GM19455 (cell line): ENCODE measurements at regions not wholly inside any gene's neighbourhood (a gene's known extent, or its start where the extent isn't known, plus 50 kb on each side); places are given as distances from the start of the nearest gene placed in this dataset.
"Not testable (repeated sequence)": the region's sequence is repeated elsewhere in the genome, so short reads cannot be mapped to it uniquely, and the experiment has no call there.

ENCODE experiments used
- ATAC-seq: cut with Tn5 transposase; IDR thresholded peaks from one replicate; pipeline ENCODE4 v1.9.1; 2021; ENCODE audit not compliant: unreplicated experiment

DNA sequence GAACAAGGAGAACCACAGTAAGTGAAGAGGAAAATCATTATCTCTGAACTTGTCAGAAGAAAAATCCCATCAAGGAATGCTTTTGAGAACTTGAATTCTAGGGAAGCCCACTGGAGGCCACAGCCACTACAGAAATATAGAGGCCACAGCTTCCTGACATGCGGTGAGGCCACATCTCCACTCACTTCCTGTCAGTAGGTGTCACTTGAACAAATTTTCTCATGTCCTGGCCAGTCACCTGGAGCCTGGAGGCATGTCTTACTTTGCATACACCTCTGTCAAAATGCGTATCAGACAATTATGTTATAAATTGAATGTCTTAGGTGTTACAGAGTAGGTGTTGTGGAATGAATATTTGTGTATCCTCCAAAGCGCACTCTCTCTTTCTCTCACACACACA lies 370.3 kb downstream of the DAD1 start:
- no peak for ATAC-seq

DNA sequence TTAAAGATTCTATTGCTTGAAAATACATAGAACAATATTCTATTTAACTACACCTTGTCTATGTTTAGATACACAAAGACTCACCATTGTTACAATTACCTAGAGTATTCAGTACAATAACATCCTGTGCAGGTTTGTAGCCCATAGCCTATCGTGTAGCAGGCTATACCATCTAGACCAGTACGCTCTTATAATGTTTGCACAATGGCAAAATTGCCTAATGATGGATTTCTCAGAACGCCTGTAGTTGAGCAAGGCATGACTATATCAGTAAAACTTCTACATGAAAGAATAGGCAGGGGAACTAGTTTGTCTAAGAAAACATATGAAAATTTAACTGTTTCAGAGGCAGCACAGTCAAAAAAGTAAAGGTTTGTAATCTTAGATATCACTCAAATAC lies 375.9 kb downstream of the DAD1 start:
- ATAC-seq: no peak

DNA sequence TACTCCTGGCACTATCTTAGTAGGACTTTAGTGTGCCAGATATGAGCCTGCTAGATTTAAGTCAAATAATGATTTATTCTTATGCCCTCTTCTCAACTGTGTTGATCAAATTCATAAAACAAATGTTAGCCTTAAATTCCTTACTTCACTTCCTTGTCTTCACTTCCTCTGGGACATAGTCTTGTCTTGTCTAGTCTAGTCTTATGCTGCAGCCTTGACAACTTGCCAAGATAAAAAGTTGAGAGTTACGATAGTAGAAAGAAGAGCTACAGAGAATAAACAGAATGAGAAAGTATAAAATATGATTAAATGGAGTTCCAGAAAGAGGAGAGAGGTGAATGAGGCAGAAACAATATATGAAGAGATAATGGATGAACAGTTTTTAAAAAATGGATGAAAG lies 378.1 kb downstream of the DAD1 start:
- no peak for ATAC-seq

DNA sequence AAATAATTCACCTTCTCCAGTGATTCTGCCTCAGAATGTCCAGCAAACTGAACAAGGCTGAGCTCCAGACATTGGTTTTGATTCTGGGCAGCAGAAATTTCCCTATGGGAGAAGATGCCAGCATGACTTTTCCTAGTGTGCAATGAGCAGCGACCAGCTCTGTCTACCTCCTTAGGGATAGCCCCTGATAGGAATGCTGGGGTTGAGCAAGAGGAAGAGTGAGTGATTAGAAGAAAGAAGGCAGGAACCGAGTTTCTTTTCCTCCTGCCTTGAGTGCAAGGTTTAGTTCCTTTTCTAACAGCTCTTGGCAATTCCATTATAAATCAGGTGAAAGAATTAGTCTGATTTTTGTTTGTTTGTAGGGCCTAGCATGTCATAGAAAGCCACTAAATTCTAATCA lies 379.0 kb downstream of the DAD1 start:
- ATAC-seq: no peak

DNA sequence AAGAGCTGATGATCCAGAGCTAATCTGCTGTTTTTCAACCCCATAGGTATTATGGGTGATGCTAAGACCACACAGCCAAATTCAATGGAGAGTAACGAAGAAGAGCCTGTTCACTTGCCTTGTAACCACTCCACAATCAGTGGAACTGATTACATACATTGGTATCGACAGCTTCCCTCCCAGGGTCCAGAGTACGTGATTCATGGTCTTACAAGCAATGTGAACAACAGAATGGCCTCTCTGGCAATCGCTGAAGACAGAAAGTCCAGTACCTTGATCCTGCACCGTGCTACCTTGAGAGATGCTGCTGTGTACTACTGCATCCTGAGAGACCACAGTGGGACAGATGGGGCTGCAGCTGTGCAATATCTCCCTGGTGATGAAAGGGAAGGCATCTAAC lies 386.0 kb downstream of the DAD1 start:
- ATAC-seq: no peak

DNA sequence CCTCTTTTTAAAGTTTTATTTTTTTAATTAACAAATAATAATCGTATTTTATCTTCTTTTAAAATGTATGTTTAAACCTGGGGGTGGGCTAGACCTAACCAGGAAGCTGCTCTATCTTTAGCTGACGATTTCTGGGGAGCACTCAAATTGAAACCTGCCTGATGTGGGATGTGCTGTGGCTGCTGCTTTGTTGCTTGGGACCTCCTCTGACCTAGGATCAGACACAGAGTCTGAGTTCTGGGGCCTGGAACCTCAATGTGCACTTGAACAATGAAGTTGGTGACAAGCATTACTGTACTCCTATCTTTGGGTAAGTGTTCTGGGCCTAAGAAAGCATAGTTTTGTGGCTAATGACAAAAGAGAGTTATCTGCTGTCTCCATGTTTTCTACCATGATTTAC lies 386.7 kb downstream of the DAD1 start:
- no peak for ATAC-seq

DNA sequence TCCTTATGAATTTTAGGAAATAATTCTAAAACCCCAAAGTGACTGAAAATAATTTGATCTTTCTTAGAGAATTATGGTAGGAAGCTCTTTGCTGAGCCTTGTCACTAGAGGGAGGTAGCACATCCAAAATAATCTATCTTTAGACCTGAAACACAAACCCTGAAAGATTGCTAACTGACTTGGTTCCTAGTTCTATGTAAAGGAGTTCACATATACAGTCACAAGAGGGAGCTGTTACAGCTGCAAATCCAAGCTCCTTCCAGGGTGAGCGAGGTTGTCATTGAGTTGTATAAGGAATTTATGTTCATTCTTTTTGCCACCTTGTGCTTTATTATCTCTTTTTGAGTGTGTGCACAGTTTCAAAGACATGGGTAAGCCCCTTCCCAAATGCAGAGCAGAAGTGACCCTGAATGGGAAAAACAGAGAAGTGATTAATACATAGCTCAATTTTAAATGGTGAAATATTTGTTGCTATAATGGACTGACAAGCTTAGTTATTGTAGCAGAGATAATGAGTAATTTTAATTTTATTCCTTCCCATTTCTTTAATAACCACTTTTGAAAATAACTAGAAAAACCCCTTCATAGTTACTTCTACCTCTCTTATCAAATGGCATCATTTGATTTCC lies 387.9 kb downstream of the DAD1 start:
- no peak for ATAC-seq

DNA sequence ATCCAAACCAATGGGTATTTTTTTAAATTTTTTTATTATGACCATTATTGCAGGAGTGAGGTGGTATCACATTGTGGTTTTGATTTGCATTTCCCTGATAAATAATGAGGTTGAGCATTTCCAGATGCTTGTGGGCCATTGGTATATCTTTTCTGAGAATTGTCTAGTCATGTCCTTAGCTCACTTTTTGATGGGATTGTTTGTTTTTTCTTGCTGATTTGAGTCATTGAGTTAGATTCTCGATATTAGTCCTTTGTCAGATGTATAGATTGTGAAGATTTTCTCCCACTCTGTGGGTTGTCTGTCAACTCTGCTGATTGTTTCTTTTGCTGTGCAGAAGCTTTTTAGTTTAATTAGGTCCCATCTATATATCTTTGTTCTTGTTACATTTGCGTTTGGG lies 388.9 kb downstream of the DAD1 start:
- ATAC-seq: not testable (repeated sequence)

DNA sequence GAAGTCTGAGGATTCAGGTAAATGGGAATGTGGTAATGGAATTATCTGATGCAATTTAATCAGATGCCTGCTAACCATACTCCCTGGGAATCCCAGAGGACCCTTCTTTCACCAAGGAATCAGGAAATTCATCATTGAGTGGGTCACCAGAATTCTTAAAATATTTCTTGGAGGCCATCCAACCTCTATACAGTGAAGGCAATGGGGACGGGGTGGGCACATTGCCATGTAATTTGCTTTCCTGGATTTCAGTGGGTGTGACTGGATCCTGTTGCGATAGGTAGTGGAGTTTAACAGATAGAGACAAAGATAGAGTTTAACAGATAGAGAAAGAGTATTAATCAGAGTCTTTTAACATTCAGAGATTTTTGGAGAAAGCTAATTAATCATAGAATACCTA lies 394.4 kb downstream of the DAD1 start:
- no peak for ATAC-seq

DNA sequence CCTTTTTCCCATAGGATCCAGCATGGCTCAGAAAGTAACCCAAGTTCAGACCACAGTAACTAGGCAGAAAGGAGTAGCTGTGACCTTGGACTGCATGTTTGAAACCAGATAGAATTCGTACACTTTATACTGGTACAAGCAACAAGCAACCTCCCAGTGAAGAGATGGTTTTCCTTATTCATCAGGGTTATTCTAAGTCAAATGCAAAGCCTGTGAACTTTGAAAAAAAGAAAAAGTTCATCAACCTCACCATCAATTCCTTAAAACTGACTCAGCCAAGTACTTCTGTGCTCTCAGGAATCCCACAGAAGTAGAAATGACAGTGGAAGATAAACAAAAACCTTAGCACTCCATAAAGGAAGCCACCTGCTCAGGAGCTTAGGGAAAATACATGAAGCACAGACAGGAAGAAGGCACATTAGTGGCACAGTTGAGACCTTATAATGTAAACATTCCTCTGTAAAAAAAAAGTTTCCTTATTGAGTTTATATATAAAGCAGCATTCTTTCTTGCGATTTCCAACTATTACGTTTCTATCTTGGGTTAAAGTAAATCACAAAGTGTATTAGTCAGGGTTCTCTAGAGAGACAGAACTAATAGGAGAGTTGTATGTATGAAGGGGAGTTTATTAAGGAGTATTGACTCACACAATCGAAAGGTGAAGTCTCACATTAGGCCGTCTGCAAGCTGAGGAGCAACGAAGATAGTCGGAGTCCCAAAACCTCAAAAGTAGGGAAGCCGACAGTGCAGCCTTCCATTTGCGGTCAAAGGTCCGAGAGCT lies 398.4 kb downstream of the DAD1 start:
- no peak for ATAC-seq

DNA sequence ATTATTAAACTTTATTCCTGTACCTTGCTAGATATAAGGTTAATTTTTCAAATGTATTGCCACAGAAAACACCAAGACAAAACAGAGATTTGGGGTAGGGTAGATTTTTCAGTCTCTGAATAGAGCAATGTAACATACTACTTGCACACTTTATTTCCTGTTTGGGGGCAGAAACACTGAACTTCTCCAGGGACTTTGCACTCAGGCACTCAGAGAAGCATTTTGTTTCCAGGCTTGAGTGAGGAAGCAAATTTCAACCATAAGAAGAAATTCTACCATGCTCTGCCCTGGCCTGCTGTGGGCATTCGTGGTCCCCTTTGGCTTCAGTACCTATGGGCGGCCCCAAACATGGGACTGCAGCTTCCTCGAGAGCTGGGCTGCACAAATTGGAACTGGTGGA lies 399.1 kb downstream of the DAD1 start:
- ATAC-seq: no peak

DNA sequence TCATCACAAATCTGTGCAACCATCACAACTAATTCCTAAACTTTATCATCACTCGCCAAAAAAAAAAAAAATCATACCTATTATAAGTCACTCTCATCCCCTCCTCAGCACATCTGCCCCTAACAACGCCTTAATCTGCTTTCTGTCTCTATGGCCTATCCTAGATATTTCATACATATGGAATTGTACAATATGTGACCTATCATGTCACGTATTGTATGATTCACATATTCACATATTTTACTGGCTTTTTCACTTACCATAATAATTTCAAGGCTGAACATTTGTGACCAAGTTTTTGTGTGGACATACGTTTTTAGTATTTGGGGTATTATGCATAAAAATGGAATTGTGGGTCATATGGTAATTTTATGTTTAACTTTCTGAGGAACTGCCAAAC lies 400.7 kb downstream of the DAD1 start:
- no peak for ATAC-seq

DNA sequence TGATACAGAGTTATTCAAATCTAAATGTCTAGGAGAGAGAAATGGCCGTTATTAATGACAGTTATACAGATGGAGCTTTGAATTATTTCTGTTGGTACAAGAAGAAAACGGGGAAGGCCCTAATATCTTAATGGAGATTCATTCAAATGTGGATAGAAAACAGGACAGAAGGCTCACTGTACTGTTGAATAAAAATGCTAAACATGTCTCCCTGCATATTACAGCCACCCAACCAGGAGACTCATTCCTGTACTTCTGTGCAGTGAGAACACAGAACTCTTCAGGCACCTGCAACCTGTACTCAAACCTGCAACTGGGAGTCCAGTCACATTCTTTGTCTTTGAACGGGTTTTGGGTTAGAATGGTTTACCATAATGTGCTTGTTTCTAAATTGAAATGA lies 403.2 kb downstream of the DAD1 start:
- no peak for ATAC-seq

DNA sequence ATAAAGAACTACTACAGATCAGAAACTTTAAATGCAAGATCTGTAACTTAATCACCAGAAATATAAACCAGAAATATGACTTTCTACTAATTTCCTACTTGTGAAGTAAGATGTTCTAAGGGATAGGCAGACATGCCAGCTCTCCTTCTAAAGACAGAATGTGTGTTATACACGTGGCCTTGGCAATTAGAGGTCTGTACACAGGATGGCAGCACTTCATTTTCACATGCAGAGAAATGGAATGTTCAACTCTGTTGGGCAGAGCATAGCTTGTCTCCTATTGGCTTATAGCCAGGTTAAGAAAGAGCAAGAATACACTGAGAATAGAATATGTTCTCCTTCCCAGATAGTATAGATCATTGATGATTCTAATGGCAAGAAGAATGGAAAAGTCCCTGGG lies 403.8 kb downstream of the DAD1 start:
- ATAC-seq: no peak

DNA sequence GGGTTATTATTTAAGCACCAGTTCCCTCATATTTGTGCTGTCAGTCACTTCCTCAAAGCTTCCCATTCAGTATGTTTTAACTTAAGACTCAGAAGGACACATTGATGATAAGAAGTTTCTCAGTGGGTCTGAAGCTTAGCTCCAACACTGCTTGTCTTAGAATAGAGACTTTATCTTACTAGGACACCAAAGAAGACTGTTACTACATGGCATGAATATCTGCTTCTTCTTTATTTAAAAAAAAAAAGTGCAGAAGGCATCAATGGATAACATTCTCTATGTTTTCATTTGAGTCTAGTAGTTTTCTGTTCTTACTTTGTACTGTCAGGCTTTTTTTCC lies 404.2 kb downstream of the DAD1 start:
- no peak for ATAC-seq

DNA sequence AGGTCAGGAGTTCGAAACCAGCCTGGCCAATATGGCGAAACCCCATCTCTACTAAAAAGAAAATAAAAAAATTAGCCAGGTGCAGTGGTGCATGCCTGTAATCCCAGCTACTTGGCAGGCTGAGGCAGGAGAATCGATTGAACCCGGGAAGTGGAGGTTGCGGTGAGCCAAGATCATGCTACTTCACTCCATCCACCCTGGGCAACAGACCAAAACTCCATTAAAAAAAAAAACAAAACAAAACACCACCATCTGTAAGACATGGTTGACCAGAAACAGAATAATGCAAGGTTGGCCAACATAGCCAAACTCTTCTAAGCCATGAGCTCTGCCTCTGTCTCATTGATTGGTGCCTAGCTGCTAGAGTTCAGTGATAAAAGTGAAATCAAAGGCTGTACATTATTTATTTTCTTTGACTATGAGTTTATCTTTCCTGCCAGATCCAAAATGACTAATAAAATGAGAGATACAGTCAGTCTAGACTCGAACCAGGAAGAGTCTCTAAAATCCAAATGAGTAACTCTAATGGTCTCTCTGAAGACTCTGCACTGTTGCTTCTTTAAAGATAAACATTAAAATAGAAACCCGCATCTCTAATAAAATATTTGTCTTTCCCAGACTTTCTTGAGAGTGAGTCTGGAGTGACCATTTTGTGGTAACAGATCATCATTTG lies 404.7 kb downstream of the DAD1 start:
- no peak for ATAC-seq

DNA sequence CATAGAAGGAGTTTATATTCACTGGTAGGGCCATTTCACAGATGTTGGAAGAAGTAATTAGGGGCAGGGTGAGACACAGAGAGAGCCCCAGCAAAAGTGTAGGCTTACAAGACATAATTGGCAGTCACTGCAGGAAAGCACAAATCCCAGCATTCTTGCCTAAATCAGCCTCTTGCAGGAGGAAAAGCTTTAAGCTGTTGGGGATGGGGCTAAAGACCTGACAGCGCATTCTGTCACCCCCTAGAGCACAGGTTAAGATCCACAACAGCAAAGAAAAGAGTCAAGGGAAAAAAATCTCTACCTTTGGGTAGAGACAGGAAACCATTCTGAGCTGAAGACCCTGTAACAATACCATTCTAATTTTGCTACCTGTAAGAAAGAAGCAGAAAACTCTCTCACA lies 409.0 kb downstream of the DAD1 start:
- ATAC-seq: no peak

DNA sequence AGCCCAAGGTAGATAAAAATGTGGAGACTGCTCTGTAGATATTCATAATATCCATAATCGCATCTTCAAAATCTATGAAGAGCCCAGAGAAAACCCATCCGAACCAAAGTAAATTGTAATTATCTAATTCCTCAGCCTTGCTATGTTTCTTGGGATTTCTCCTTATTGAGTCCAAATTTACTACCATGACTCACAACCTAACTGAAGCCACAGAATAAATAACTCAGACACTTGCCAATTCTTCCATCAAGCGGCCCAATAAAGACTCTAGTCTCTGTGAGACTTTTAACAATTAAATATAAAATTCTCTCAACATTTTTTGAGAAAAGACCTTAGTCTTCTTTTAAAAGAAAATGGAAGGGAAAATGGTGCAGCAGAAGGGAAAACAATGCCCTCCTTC lies 409.8 kb downstream of the DAD1 start:
- no peak for ATAC-seq

DNA sequence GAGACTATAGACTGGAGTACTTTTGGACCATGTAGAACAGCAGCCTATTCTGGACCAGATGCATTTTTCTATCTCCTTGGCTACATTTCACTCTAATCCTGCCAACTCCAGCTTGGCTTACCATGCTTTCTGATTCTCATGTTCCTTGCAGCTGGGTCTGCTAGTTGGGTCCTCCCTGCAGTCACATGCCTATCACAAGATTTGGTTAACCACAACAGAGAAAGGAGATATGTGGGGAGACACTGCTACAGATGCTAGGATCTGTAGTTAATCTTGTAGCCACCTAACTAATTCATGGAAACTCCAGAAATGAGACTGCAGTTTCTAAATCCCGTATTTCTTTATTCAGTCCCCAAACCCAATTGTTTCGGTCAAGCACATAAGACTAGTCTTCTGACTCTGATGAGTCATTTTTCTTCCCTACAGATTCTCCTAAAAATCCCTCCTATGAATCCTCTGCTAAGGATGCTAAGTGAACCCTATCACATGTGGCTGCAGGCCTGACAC lies 410.6 kb downstream of the DAD1 start:
- no peak for ATAC-seq

DNA sequence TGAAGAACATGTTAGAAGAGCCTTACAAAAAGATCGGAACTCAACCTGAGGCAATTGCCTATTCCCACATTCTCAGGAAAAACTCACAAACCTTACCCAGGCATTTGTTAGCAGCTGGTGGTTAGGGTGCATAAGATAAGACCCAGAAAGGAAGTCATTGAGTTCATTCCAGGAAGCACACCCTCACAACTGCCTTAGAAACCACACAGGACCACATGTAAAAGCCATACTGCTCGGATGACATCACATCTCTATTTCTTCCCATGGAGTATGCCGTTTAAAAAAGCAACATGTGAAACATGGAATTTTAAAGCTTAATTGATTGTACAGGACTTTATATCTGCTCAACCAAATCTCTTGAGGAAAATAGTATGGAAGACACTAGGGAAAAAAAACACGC lies 411.2 kb downstream of the DAD1 start:
- ATAC-seq: no peak

DNA sequence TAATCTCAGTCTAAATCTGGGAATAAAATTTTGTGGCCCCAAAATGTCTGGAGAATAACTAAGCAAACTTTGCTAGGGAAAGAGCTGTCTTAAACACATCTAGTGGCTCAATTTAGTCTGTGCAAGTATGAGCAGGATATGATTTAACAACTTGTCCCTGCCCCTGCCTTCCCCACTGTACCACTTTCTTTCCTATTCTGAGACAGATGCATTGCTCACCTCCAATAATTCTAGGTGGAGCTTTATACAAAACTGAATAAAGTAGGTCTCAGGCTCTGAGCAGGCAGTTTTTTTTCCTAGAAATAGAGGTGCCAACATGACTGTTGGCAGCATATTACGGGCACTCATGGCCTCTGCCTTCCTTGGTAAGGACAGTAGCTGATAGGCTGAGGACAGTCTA lies 412.1 kb downstream of the DAD1 start:
- no peak for ATAC-seq

DNA sequence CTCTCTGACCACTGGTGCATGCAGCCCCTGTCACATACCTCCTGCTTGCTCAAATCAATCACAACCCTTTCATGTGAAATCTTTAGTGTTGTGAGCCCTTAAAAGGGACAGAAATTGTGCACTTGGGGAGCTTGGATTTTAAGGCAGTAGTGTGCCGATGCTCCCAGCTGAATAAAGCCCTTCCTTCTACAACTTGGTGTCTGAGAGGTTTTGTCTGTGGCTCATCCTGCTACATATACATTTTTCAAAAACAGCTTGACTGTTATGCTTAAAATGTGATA lies 413.8 kb downstream of the DAD1 start:
- ATAC-seq: not testable (repeated sequence)
